ENCODE measurements at regions not wholly inside any gene's neighbourhood (a gene's known extent, or its start where the extent isn't known, plus 50 kb on each side); places are given as distances from the start of the nearest gene placed in this dataset.

DNA sequence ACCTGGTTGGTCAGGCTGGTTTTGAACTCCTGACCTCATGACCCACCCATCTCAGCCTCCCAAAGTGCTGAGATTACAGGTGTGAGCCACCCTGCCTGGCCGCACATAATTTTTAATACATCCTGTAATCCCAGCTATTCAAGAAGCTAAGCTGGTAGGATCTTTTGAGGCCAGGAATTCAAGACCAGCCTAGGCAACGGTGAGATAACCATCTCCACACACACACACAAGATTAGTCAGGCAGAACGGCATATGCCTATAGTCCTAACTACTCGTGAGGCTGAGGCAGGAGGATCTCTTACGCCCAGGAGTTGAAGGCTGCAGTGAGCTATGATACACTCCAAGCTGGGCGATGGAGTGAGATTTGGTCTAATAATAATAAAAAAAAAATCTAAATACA, 212.4 kb upstream of the NEIL3 start:
- no peaks in the 10 kb centered on the region for H3K36me3 ChIP-seq
- WGBS, result 83% methylated on average over 6 of the region's 6 CpGs
- H3K27me3 ChIP-seq, result no peaks in the 10 kb centered on the region
- no peak for DNase-seq (ENCODE audit: low spot score in 2 of 2)
- no peaks in the 10 kb centered on the region for H3K9me3 ChIP-seq
- no peaks in the 10 kb centered on the region for H3K4me1 ChIP-seq
- no peak overlapping the region for H3K4me3 ChIP-seq
- TF ChIP-seq POLR2AphosphoS5 (IDR thresholded peaks at IDR 0.05), result no peak
- no peak for TF ChIP-seq EP300 (IDR thresholded peaks at IDR 0.05)
- TF ChIP-seq, protein P1, sequence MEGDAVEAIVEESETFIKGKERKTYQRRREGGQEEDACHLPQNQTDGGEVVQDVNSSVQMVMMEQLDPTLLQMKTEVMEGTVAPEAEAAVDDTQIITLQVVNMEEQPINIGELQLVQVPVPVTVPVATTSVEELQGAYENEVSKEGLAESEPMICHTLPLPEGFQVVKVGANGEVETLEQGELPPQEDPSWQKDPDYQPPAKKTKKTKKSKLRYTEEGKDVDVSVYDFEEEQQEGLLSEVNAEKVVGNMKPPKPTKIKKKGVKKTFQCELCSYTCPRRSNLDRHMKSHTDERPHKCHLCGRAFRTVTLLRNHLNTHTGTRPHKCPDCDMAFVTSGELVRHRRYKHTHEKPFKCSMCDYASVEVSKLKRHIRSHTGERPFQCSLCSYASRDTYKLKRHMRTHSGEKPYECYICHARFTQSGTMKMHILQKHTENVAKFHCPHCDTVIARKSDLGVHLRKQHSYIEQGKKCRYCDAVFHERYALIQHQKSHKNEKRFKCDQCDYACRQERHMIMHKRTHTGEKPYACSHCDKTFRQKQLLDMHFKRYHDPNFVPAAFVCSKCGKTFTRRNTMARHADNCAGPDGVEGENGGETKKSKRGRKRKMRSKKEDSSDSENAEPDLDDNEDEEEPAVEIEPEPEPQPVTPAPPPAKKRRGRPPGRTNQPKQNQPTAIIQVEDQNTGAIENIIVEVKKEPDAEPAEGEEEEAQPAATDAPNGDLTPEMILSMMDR (IDR thresholded peaks at IDR 0.05), result no peak
- no peak for TF ChIP-seq POLR2A (IDR thresholded peaks at IDR 0.05)
- H3K27ac ChIP-seq, result no peak overlapping the region

DNA sequence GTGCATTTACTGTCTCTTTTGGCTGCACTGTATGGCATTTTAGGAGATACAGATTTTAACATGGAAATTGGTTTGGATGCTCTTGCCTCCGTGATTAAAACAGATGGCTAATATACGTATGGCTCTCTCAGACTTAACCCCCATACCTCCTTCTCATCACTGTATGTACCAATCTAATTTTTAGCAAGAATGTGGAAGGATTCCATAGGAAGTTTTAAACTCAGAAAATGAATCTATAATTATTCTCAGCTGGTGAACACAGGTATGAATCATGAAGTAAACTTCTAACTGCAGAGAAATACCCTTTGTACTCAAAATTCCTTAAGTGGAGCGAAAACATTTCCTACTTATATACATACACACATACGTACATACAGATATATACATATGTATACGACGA, 210.5 kb upstream of the NEIL3 start:
- 92% methylated on average over 6 of the region's 6 CpGs for WGBS
- TF ChIP-seq, protein P1 (IDR thresholded peaks at IDR 0.05), result no peak
- TF ChIP-seq POLR2A (IDR thresholded peaks at IDR 0.05), result no peak
- TF ChIP-seq EP300 (IDR thresholded peaks at IDR 0.05), result no peak
- TF ChIP-seq POLR2AphosphoS5 (IDR thresholded peaks at IDR 0.05), result no peak
- DNase-seq (ENCODE audit: low spot score in 2 of 2), result no peak
- no peaks in the 10 kb centered on the region for H3K4me1 ChIP-seq
- no peak overlapping the region for H3K27ac ChIP-seq
- H3K4me3 ChIP-seq, result no peak overlapping the region
- H3K9me3 ChIP-seq, result no peaks in the 10 kb centered on the region
- H3K27me3 ChIP-seq, result no peaks in the 10 kb centered on the region
- no peaks in the 10 kb centered on the region for H3K36me3 ChIP-seq

DNA sequence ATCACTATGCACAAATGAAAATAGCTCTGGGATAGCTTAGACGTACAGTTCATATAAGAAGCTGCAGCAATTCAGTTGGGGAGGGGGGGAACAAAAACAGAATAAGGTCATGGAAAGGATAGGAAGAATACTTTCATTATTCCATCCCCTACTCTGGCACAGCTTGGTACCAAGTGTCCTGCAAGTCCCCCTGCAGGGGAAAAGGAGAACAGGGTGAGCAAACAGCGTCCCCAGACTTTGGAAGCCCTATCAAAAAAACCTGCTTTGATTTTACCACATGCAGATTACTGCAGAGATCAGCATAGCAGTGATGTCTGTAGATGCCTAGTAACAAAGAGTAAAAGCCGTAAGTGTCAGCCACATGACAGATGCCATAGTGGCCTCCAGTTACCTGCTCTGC, 209.4 kb upstream of the NEIL3 start:
- no peaks in the 10 kb centered on the region for H3K9me3 ChIP-seq
- no peaks in the 10 kb centered on the region for H3K27me3 ChIP-seq
- H3K27ac ChIP-seq, result no peak overlapping the region
- TF ChIP-seq EP300 (IDR thresholded peaks at IDR 0.05) (no peak), POLR2A (IDR thresholded peaks at IDR 0.05) (no peak), POLR2AphosphoS5 (IDR thresholded peaks at IDR 0.05) (no peak)
- TF ChIP-seq, protein P1 (IDR thresholded peaks at IDR 0.05), result no peak
- H3K4me1 ChIP-seq, result no peaks in the 10 kb centered on the region
- H3K36me3 ChIP-seq, result no peaks in the 10 kb centered on the region
- H3K4me3 ChIP-seq, result no peak overlapping the region
- 77% methylated on average over 3 of the region's 3 CpGs for WGBS
- DNase-seq (ENCODE audit: low spot score in 2 of 2), result no peak

DNA sequence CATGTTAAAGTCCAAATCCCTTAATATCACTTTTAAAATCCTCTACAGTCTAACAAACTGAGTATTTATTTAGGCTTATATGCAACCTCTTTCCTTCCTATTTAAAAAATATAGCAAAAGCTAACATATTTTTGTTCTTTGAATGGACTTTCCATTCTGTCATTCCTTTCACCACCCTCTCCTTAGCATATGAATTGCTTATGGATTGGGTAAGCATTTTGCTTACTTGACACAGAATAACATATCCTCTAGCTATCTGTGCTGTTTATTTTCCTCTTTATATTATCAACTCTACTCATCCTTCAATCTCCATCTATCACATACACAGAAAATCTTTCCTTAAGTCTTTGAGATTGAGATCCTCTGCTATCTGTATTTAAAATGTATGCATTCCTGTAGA, 206.1 kb upstream of the NEIL3 start:
- Histone ChIP-seq H3K27ac (no peak overlapping the region), H3K4me3 (no peak overlapping the region), H3K27me3 (no peaks in the 10 kb centered on the region), H3K4me1 (no peaks in the 10 kb centered on the region), H3K9me3 (no peaks in the 10 kb centered on the region), H3K36me3 (no peaks in the 10 kb centered on the region)
- DNase-seq (ENCODE audit: low spot score in 2 of 2), result no peak
- TF ChIP-seq POLR2AphosphoS5 (IDR thresholded peaks at IDR 0.05), result no peak
- no peak for TF ChIP-seq EP300 (IDR thresholded peaks at IDR 0.05)
- no peak for TF ChIP-seq POLR2A (IDR thresholded peaks at IDR 0.05)
- TF ChIP-seq, protein P1 (IDR thresholded peaks at IDR 0.05), result no peak

DNA sequence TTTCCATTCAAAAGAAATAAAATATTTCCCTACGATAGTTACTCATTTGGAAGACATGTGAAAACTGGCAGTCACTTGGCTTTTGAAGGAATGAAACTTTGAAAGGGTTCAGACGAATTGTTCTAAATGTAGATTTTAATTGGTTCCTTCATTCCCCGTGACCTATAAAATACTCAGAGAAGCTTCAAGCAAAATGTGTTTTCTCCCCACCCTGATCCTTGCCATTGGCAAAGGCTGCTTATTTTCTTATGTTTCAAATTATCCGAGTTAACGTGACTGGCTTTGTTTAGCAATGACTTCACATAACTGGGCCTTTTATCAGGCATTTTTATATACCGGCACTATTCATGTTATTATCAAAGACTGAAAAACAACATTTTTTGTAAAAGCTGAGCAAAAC, 204.1 kb upstream of the NEIL3 start:
- Histone ChIP-seq H3K4me1 (no peaks in the 10 kb centered on the region), H3K4me3 (no peak overlapping the region), H3K27me3 (no peaks in the 10 kb centered on the region), H3K9me3 (no peaks in the 10 kb centered on the region), H3K36me3 (no peaks in the 10 kb centered on the region), H3K27ac (no peak overlapping the region)
- no peak for DNase-seq (ENCODE audit: low spot score in 2 of 2)
- TF ChIP-seq, protein P1 (IDR thresholded peaks at IDR 0.05), result no peak
- TF ChIP-seq POLR2A (IDR thresholded peaks at IDR 0.05) (no peak), POLR2AphosphoS5 (IDR thresholded peaks at IDR 0.05) (no peak)
- WGBS, result 30% methylated on average over 6 of the region's 6 CpGs

All from suprapubic skin (tissue), 4 donors.